Stimulated activated CD4-positive, alpha-beta T cell treated with anti-CD3 and anti-CD28 coated beads, Interleukin-4, amount 100 ng/mL, for 24 hours (primary cell): ENCODE measurements at regions not wholly inside any gene's neighbourhood (a gene's known extent, or its start where the extent isn't known, plus 50 kb on each side); places are given as distances from the start of the nearest gene placed in this dataset.
"Not testable (repeated sequence)": the region's sequence is repeated elsewhere in the genome, so short reads cannot be mapped to it uniquely, and the experiment has no call there.

ENCODE experiments used
- DNase-seq: peaks from one replicate; pipeline ENCODE4 v3.0.0-alpha.2; 2020

DNA sequence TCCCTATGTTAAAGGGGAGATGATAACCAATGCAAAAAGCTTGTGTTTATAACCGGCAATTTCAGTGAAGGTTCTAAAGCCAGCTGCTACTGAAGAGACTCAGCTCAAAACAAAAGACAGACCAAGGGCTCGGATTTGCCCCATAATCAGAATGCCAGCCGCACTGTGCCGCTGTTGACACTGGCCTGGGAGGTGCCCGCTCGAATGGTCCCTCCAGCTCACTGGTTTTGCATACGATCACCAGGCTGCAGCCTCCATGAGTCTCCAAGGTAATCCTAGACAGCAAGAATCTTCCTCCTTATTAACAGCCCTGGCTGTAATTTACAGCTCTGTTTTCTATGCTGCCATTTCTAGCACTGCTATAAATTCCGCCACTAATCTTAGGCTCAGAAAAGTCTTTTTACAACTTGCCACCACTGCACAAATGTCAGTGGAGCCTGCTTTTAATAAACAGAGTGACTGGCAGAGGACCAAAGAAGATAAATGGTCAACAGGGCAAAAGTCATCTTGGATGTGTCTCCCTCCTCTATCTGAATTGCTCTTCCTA is 155.7 kb upstream of the SH3BP4 start:
- DNase-seq = no peak

DNA sequence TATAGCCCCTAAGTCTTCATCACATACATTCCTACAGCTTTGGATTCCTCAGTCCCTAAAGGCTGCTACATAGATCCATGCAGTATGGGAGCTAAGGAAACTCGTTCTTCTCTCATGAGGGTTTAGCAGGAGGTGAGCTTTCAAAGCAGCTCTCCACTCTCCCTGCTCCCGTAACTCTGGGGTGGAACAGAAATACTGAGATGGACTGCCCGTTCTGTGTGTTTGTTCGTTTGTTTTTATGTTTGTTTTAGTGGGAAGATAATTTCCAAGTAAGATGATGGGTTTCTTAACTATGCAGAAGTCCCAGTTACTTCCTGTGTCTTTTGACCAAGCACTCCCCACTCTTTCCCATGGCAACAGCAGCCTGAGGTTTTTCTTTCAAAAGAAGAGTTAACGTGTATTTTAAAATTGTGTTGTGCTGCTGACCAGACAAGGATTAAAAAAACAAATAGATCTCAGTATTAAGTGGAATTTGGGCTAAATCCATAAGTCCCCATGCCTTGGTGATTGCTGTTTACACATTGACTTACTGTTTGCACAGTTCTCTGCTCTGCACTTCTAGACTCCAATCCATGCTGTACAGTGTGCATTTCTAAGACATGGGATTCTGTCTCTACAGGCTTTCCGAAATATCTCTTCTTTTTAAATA is 156.4 kb upstream of the SH3BP4 start:
- no peak for DNase-seq

GRCh38 chr2:234794866-234795265 is 157.0 kb upstream of the SH3BP4 start:
- no peak for DNase-seq

DNA sequence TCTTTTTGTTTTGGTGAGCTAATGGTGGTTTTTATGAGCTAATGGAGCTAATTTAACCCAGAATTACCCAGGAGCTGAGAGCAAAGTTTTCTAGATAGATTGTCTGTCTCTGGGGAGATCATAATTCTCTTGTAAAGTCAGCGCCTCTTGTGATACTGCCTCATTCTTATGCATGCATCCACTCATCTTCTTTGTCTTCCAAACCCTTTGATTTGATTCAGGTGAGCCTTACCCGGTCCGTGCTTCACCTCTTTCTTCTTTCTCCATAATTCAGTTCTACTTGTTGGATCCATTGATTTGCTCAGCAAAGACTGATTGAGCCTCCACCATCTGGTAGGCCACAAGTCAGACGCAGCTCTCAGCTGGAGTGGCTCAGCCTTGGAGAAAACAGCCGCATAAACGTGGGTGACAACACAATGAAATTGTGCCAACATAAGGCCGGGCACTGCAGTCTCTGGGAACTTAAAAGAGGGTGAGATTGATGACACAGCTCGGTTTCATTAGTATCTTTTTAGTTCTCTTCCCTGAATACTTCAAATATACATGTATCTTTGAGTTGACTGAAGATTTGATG is 158.5 kb upstream of the SH3BP4 start:
- no peak for DNase-seq

- no peak for DNase-seq
These were observed 159.2 kb upstream of the SH3BP4 start for GRCh38 chr2:234792621-234793022.

DNA sequence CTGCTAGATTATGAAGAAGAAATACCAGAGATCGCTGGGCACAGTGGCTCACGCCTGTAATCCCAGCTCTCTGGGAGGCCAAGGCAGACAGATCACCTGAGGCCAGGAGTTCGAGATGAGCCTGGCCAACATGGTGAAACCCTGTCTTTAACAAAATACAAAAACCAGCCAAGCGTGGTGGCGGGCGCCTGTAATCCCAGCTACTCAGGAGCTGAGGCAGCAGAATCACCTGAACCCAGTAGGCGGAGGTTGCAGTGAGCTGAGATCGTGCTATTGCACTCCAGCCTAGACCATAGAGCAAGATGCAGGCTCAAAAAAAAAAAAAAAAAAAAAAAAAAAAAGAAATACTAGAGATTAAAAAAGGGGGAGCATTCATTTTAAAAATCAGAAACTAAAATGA is 159.7 kb upstream of the SH3BP4 start:
- DNase-seq = not testable (repeated sequence)

- DNase-seq = no peak
These were observed 161.4 kb upstream of the SH3BP4 start for GRCh38 chr2:234790380-234790779.

- no peak for DNase-seq
These were observed 162.1 kb upstream of the SH3BP4 start for GRCh38 chr2:234789556-234790325.

- DNase-seq = no peak
These were observed 163.0 kb upstream of the SH3BP4 start for GRCh38 chr2:234788841-234789240.

DNA sequence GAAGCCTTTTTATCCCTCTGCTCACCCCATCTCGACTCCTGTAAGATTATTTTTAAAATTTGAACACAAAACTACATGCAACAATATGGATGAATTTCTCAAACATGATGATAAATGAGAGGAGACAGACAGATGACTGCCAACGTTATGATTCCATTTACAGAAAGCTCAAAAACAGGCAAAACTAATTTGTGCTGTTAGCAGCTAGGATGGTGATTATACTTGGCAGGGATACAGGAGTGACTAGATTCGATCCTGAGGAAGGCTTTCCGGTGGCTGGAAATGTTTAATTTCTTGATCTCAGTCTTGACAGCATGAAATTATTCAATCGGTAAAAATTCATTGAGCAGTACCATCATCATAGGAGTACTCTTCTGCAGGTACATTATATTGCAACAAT is 163.4 kb upstream of the SH3BP4 start:
- no peak for DNase-seq

DNA sequence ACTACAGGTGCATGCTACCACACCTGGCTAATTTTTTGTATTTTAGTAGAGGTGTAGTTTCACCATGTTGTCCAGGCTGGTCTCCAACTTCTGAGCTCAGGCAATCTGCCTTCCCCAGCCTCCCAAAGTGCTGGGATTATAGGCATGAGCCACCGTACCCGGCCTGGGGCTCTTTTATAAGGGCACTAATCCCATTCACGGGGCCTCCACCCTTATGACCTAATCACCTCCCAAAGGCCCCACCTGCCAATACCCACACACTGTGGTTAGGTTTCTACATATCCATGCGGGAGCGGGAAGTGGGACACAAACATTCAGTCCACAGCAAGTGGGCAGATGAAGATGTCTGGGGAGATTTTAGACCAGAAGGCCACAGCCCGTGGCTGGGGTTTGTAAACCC is 164.7 kb upstream of the SH3BP4 start:
- DNase-seq = no peak

- DNase-seq = no peak
These were observed 177.9 kb upstream of the SH3BP4 start for GRCh38 chr2:234773764-234774409.

- no peak for DNase-seq
These were observed 178.7 kb upstream of the SH3BP4 start for GRCh38 chr2:234773129-234773528.

DNA sequence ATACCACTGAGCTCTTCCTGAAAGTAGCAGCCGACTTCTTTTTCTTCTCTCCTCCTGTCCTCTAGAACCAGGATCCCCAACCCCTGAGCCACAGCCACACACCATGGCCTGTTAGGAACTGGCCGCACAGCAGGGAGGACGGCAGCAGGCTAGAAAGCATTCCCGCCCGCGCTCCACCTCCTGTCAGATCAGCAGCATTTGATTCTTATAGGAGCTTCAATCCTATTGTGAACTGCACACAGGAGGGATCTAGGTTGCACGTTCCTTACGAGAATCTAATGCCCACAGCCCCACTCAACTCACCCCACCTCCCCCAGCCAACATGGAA is 179.1 kb upstream of the SH3BP4 start:
- no peak for DNase-seq

GRCh38 chr2:234771980-234772732 is 179.7 kb upstream of the SH3BP4 start:
- DNase-seq = no peak

GRCh38 chr2:234771176-234771575 is 180.6 kb upstream of the SH3BP4 start:
- DNase-seq = no peak

DNA sequence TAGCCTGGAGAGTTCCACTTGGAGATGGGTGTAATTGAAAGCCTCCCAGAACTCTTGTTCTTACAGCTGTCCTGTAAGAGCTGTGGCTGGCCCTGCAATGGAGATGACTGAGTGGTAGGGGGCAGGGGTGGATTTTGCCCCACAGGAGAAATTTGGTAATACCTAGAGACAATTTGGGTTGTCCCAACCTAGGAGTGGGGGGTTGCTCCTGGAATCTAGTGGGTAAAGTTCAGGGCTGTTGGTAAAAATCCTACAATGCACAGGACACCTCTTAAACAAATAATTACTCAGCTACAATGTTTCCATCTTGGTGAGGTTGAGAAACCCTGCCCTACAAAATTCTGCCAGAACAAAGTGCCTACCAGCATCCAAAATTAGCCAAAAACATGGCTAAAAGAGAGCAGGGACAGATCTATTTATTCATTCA is 181.1 kb upstream of the SH3BP4 start:
- DNase-seq = no peak

GRCh38 chr2:234770031-234770506 is 181.7 kb upstream of the SH3BP4 start:
- no peak for DNase-seq

GRCh38 chr2:234768608-234769196 is 183.1 kb upstream of the SH3BP4 start:
- DNase-seq = no peak

DNA sequence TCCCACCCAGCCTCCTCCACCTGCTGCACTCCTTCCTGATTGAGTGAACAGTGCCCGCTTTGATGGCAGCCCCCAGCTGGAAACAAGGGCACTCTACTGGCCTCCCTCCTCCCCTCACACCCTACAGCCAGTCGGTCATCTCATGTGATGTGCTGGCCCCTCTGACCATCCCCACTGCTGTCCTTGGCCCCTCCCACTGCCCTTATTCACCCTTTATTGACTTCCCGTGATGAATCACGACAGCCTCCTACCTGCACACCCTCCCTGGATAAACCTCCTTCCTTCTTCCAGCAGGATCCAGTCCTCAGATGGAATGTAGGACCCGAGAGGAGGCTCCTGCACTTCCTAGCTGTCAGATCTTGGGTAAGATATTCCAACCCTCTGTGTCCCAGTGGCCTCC is 186.5 kb upstream of the SH3BP4 start:
- no peak for DNase-seq

GRCh38 chr2:234764372-234764771 is 187.4 kb upstream of the SH3BP4 start:
- DNase-seq = no peak
